ENCODE measurements at regions not wholly inside any gene's neighbourhood (a gene's known extent, or its start where the extent isn't known, plus 50 kb on each side); places are given as distances from the start of the nearest gene placed in this dataset.

- TF ChIP-seq CTCF (IDR thresholded peaks at IDR 0.05; ENCODE audit: insufficient read depth, low read length, poor library complexity, severe bottlenecking) = no peak
- TF ChIP-seq EZH2phosphoT487 (conservative IDR thresholded peaks at IDR 0.05; ENCODE audit: low read length) = no peak
Observed at GRCh38 chr1:238914346-238914745, 472.0 kb upstream of the CHRM3 start.
